IMR-90 (cell line): ENCODE measurements at regions not wholly inside any gene's neighbourhood (a gene's known extent, or its start where the extent isn't known, plus 50 kb on each side); places are given as distances from the start of the nearest gene placed in this dataset.

Experiments
- ATAC-seq: fragments of 200-7000 bp; cut with Tn5 transposase; 2 replicates; pipeline ENCODE4 v1.9.1; 2020; ENCODE audit warnings: low read depth, mild to moderate bottlenecking, moderate library complexity
- BruUV-seq: library from RNA; stranded (reverse); fragments of 400-500 nt; replicated peaks from 2 replicates; lab custom pipeline; 2021; lab: Mats Ljungman, UMichigan
- CTCF ChIA-PET: fragments of 300-600 bp; formaldehyde crosslinking; extraction: SDS; loops from one replicate; lab custom pipeline; 2021; ENCODE audit warnings: antibody characterized with exemption; lab: Yijun Ruan, JAX
- POLR2A ChIA-PET: fragments of 300-600 bp; sonication (Branson Sonifier 250); formaldehyde crosslinking; loops from one replicate; lab custom pipeline; 2022; ENCODE audit warnings: antibody characterized with exemption; ENCODE audit not compliant: unreplicated experiment; lab: Charles Lee
- DNase-seq: peaks from one replicate; pipeline ENCODE4 v3.0.0; 2013
- H2AFZ ChIP-seq: replicated peaks from 2 replicates; pipeline ENCODE3; 2013; ENCODE audit warnings: low read length, mild to moderate bottlenecking; ENCODE audit not compliant: poor library complexity
- H2AK5ac ChIP-seq: 2 replicates; pipeline ENCODE4 v1.6.1; 2013; ENCODE audit warnings: low read depth, low read length, inconsistent platforms
- H2AK9ac ChIP-seq: replicated peaks from 2 replicates; pipeline ENCODE3; 2013; ENCODE audit warnings: mild to moderate bottlenecking, low read depth, low read length, moderate library complexity; ENCODE audit not compliant: poor library complexity
- H2BK120ac ChIP-seq: 2 replicates; pipeline ENCODE4 v1.6.1; 2013; ENCODE audit warnings: low read depth, low read length, inconsistent platforms
- H2BK15ac ChIP-seq: 3 replicates; pipeline ENCODE4 v1.6.1; 2013; ENCODE audit warnings: low read depth, low read length, inconsistent platforms
- H2BK20ac ChIP-seq: 2 replicates; pipeline ENCODE4 v1.6.1; 2013; ENCODE audit warnings: low read depth, mild to moderate bottlenecking, inconsistent platforms, low read length, moderate library complexity
- H2BK5ac ChIP-seq: 2 replicates; pipeline ENCODE4 v1.6.1; 2013; ENCODE audit warnings: mild to moderate bottlenecking, low read depth, low read length, inconsistent platforms; ENCODE audit not compliant: poor library complexity, severe bottlenecking
- H3K14ac ChIP-seq: replicated peaks from 2 replicates; pipeline ENCODE4 v1.6.1; 2013; ENCODE audit warnings: low read depth, low read length, inconsistent platforms
- H3K18ac ChIP-seq: 2 replicates; pipeline ENCODE4 v1.6.1; 2013; ENCODE audit warnings: low read depth, low read length, control low read depth
- H3K23ac ChIP-seq: 2 replicates; pipeline ENCODE4 v1.6.1; 2013; ENCODE audit warnings: low read depth, low read length, inconsistent platforms
- H3K27ac ChIP-seq: 2 replicates; pipeline ENCODE4 v1.5.1; 2013; ENCODE audit warnings: mild to moderate bottlenecking, control low read depth, low read length; ENCODE audit not compliant: insufficient read depth
- H3K27me3 ChIP-seq: 2 replicates; pipeline ENCODE4 v1.6.1; 2013; ENCODE audit warnings: low read length; ENCODE audit not compliant: control insufficient read depth, insufficient read depth
- H3K36me3 ChIP-seq: 2 replicates; pipeline ENCODE4 v1.6.1; 2013; ENCODE audit warnings: low read length, mixed read lengths; ENCODE audit not compliant: control insufficient read depth, insufficient read depth
- H3K4ac ChIP-seq: 2 replicates; pipeline ENCODE4 v1.6.1; 2013; ENCODE audit warnings: low read depth, low read length, inconsistent platforms
- H3K4me1 ChIP-seq: 2 replicates; pipeline ENCODE4 v1.6.1; 2013; ENCODE audit warnings: low read length, mixed read lengths; ENCODE audit not compliant: control insufficient read depth, insufficient read depth
- H3K4me2 ChIP-seq: 2 replicates; pipeline ENCODE4 v1.6.1; 2013; ENCODE audit warnings: low read depth, mild to moderate bottlenecking, control low read depth, low read length, moderate library complexity
- H3K4me3 ChIP-seq: 2 replicates; pipeline ENCODE4 v1.5.1; 2013; ENCODE audit warnings: low read depth, mild to moderate bottlenecking, control low read depth, low read length, moderate library complexity; ENCODE audit not compliant: insufficient read depth
- H3K56ac ChIP-seq: 2 replicates; pipeline ENCODE4 v1.6.1; 2013; ENCODE audit warnings: low read length, inconsistent platforms; ENCODE audit not compliant: insufficient read depth; ENCODE audit errors: extremely low read depth
- H3K79me1 ChIP-seq, 2 experiments: 2 replicates each; pipeline ENCODE4 v1.6.1; 2013; ENCODE audit warnings: low read length in 2 of 2, inconsistent platforms in 1 of 2, low read depth in 1 of 2
- H3K9ac ChIP-seq: 2 replicates; pipeline ENCODE4 v1.6.1; 2013; ENCODE audit warnings: low read depth, low read length, control low read depth
- H3K9me1 ChIP-seq: 2 replicates; pipeline ENCODE4 v1.6.1; 2013; ENCODE audit warnings: low read length, inconsistent platforms; ENCODE audit not compliant: insufficient read depth
- H3K9me3 ChIP-seq: 2 replicates; pipeline ENCODE4 v1.6.1; 2013; ENCODE audit warnings: low read length; ENCODE audit not compliant: control insufficient read depth, insufficient read depth
- H4K20me1 ChIP-seq: 2 replicates; pipeline ENCODE4 v1.6.1; 2013; ENCODE audit warnings: low read length, inconsistent platforms; ENCODE audit not compliant: insufficient read depth
- H4K5ac ChIP-seq: 2 replicates; pipeline ENCODE4 v1.6.1; 2013; ENCODE audit warnings: mild to moderate bottlenecking, low read depth, low read length, control low read depth
- H4K8ac ChIP-seq, 2 experiments: 2 replicates each; pipeline ENCODE4 v1.6.1; 2013; ENCODE audit warnings: low read depth in 2 of 2, low read length in 2 of 2, control low read depth in 1 of 2, inconsistent platforms in 1 of 2
- H4K91ac ChIP-seq: 2 replicates; pipeline ENCODE4 v1.6.1; 2013; ENCODE audit warnings: low read depth, low read length, inconsistent platforms; ENCODE audit not compliant: insufficient read depth
- FOS ChIP-seq: fragments of 150-350 bp; IDR thresholded peaks from 2 replicates; pipeline ENCODE4 v1.6.1; 2016; ENCODE audit warnings: low read depth, low read length
- MAFK ChIP-seq: IDR thresholded peaks from 2 replicates; pipeline ENCODE4 v1.6.1; 2012; ENCODE audit warnings: low read depth, low read length, improper control_type of control experiment
- RAD21 ChIP-seq: IDR thresholded peaks from 2 replicates; pipeline ENCODE4 v1.6.1; 2012; ENCODE audit warnings: low read length, improper control_type of control experiment
- RFX5 ChIP-seq: IDR thresholded peaks from 2 replicates; pipeline ENCODE4 v1.8.0; 2012; ENCODE audit warnings: low read depth, mild to moderate bottlenecking, low read length, moderate library complexity
- WGBS, 2 experiments: methylation state at CpG; one replicate each; pipeline versions ENCODE4 v1.1.5 to v1.1.7; 2013; ENCODE audit warnings: missing lambda C conversion rate in 2 of 2; ENCODE audit not compliant: insufficient read length in 1 of 2; ENCODE audit errors: extremely low coverage in 2 of 2; 5-methylcytosine and 5-hydroxymethylcytosine counted together
- dilution Hi-C: fragments of 300-500 bp; cut with HindIII; formaldehyde crosslinking; loops from one replicate; pipeline ENCODE4 v1.14.3; 2018; ENCODE audit warnings: low sequenced_read_pairs; ENCODE audit not compliant: unreplicated experiment
- in situ Hi-C: fragments of 300-500 bp; cut with MboI; formaldehyde crosslinking; loops from 3 replicates; pipeline ENCODE4 v1.14.3; 2019; ENCODE audit warnings: low sequenced_read_pairs, inconsistent platforms, mixed read lengths
- intact Hi-C: fragments of 100-400 bp; cut with micrococcal nuclease; formaldehyde crosslinking; loops from 2 replicates; pipeline ENCODE4 v1.10.0; 2022

GRCh38 chr11:115910379-115910778, 406.2 kb upstream of the CADM1 start:
- H2AK9ac ChIP-seq: no peak overlapping the region
- H3K9me3 ChIP-seq: no peaks in the 10 kb centered on the region
- H2AFZ ChIP-seq: no peak overlapping the region
- no peak overlapping the region for H3K27ac ChIP-seq
- DNase-seq (peak; percentile 33), ATAC-seq (peak; percentile 21; the same call in 1 of the 2 replicates)
- H3K9ac ChIP-seq: no peak overlapping the region
- no peak overlapping the region for H3K4me2 ChIP-seq
- H2AK5ac ChIP-seq: no peak overlapping the region
- WGBS, 2 experiments: no CpG with 5 or more reads among the region's 1 CpG
- H4K20me1 ChIP-seq: no peaks in the 10 kb centered on the region
- no peak overlapping the region for H3K23ac ChIP-seq
- no peaks in the 10 kb centered on the region for H3K27me3 ChIP-seq
- no peaks in the 10 kb centered on the region for H3K36me3 ChIP-seq
- peaks cover 2% of the 10 kb centered on the region; the same call in 1 of the 2 replicates for H3K4me1 ChIP-seq
- intact Hi-C loops (no loop called here), in situ Hi-C loops (no loop called here), dilution Hi-C loops (no loop called here)
- CTCF ChIA-PET: no interaction called here
- no peak overlapping the region for H3K4ac ChIP-seq
- TF ChIP-seq FOS (peak; percentile 53; the same call in 1 of the 2 replicates), RFX5 (no peak), MAFK (peak; percentile 91), RAD21 (no peak)
- no peak overlapping the region for H2BK5ac ChIP-seq
- no peak overlapping the region for H2BK20ac ChIP-seq
- H3K4me3 ChIP-seq: no peak overlapping the region
- BruUV-seq: no TSS peak
- no peaks in the 10 kb centered on the region for H3K79me1 ChIP-seq
- H2BK120ac ChIP-seq: no peak overlapping the region
- H2BK15ac ChIP-seq: no peak overlapping the region
- H3K9me1 ChIP-seq: no peaks in the 10 kb centered on the region; the same call in 1 of the 2 replicates
- H3K14ac ChIP-seq: no peak overlapping the region
- POLR2A ChIA-PET: no interaction called here
- H4K5ac ChIP-seq: no peak overlapping the region
- H3K18ac ChIP-seq: no peak overlapping the region
- no peak overlapping the region for H4K8ac ChIP-seq
- H4K91ac ChIP-seq: no peak overlapping the region
- H3K56ac ChIP-seq: no peak overlapping the region
